IPS DF 6.9 (cell line): ENCODE measurements at regions not wholly inside any gene's neighbourhood (a gene's known extent, or its start where the extent isn't known, plus 50 kb on each side); places are given as distances from the start of the nearest gene placed in this dataset.

Source experiments
- DNase-seq: peaks from one replicate; pipeline ENCODE4 v3.0.0-alpha.2; 2013; ENCODE audit warnings: low read depth, low spot score
- H3K27ac ChIP-seq: one replicate; pipeline ENCODE4 v1.5.1; 2013; ENCODE audit warnings: low read length, control low read depth
- H3K27me3 ChIP-seq: 2 replicates; pipeline ENCODE4 v1.6.1; 2013; ENCODE audit warnings: mild to moderate bottlenecking, low read length; ENCODE audit not compliant: control insufficient read depth, insufficient read depth
- H3K36me3 ChIP-seq: 2 replicates; pipeline ENCODE4 v1.6.1; 2013; ENCODE audit warnings: low read length; ENCODE audit not compliant: control insufficient read depth, insufficient read depth
- H3K4me1 ChIP-seq: 2 replicates; pipeline ENCODE4 v1.6.1; 2013; ENCODE audit warnings: low read length; ENCODE audit not compliant: control insufficient read depth, insufficient read depth
- H3K4me3 ChIP-seq: 2 replicates; pipeline ENCODE4 v1.5.1; 2013; ENCODE audit warnings: mild to moderate bottlenecking, low read length
- H3K9me3 ChIP-seq: 2 replicates; pipeline ENCODE4 v1.6.1; 2013; ENCODE audit warnings: low read length, inconsistent platforms; ENCODE audit not compliant: control insufficient read depth, insufficient read depth
- WGBS: extraction: QIAGEN DNeasy Blood & Tissue Kit; methylation state at CpG from one replicate; pipeline ENCODE4 v1.1.7; 2013; ENCODE audit warnings: mixed read lengths, missing lambda C conversion rate; ENCODE audit not compliant: insufficient read length, insufficient coverage; 5-methylcytosine and 5-hydroxymethylcytosine counted together

DNA sequence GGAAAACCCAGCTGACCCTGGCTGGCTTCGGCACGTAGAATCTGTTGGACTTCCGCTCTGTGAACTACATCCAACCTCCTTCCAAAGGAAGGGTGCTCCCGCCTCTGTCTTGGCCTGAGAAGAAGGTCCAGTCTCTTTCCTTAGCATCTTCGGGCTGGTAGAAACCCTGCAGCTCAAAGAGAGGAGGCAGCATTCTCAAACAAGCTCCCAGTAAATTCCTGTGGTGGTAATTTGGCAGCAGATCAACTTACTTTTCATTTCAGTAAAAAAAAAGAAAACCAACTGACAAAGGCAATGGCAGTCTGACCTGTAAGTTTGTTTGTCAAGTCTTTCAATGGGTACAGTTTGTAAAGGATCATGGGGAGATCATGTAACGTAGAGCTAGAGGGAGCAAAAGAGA lies 176.7 kb downstream of the MED10 start:
- no peaks in the 10 kb centered on the region for H3K36me3 ChIP-seq
- no peak overlapping the region for H3K27ac ChIP-seq
- H3K27me3 ChIP-seq: no peaks in the 10 kb centered on the region
- WGBS: no CpG with 5 or more reads among the region's 6 CpGs
- no peak for DNase-seq
- no peaks in the 10 kb centered on the region for H3K9me3 ChIP-seq
- H3K4me3 ChIP-seq: no peak overlapping the region
- H3K4me1 ChIP-seq: peaks cover 4% of the 10 kb centered on the region

DNA sequence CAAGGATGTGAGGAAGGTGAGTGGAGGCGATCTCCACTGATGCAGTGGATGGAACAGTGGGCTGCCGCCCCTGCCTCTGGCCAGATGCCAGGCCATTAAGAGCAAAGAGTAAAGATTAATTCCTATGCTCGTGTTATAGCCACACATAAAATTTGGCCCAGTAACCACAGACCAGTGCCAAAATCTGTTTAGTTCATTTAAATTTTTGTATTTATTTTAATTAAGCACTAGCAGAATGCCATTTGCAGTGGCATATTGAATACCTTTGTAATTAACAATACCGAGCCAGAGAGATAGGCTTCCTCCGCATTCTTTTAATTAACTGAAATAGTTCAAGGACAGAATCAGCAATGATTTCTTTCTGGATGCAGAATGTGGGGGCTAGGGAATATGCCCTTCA lies 179.8 kb downstream of the MED10 start:
- Histone ChIP-seq H3K36me3 (no peaks in the 10 kb centered on the region), H3K27me3 (no peaks in the 10 kb centered on the region), H3K4me1 (peaks cover 4% of the 10 kb centered on the region; the same call in 1 of the 2 replicates), H3K9me3 (no peaks in the 10 kb centered on the region), H3K27ac (no peak overlapping the region), H3K4me3 (no peak overlapping the region)
- WGBS: no CpG with 5 or more reads among the region's 5 CpGs
- DNase-seq: no peak

DNA sequence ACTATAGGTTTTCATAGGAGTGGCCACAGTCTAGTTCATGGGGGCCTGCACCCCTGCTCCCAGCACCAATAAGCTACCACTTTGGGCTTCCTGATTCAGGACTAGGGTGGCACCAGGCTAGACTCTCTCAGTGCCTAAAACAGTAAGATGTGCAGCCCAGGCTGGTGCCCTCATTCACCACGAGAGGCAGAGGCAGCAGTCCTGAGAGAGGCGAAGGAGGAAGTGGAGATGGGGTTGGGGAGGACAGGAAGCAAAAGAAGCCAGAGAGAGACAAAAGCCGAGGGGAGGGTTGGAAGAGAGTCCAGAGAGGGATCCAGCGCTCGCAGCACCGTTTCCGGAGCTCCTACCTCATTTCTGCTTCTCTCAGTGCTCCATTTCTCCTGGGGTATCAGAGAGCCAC lies 180.9 kb downstream of the MED10 start:
- WGBS: no CpG with 5 or more reads among the region's 7 CpGs
- no peaks in the 10 kb centered on the region for H3K9me3 ChIP-seq
- no peak for DNase-seq
- peaks cover 1% of the 10 kb centered on the region; the same call in 1 of the 2 replicates for H3K4me1 ChIP-seq
- H3K4me3 ChIP-seq: no peak overlapping the region
- no peaks in the 10 kb centered on the region for H3K27me3 ChIP-seq
- H3K27ac ChIP-seq: no peak overlapping the region
- no peaks in the 10 kb centered on the region for H3K36me3 ChIP-seq

DNA sequence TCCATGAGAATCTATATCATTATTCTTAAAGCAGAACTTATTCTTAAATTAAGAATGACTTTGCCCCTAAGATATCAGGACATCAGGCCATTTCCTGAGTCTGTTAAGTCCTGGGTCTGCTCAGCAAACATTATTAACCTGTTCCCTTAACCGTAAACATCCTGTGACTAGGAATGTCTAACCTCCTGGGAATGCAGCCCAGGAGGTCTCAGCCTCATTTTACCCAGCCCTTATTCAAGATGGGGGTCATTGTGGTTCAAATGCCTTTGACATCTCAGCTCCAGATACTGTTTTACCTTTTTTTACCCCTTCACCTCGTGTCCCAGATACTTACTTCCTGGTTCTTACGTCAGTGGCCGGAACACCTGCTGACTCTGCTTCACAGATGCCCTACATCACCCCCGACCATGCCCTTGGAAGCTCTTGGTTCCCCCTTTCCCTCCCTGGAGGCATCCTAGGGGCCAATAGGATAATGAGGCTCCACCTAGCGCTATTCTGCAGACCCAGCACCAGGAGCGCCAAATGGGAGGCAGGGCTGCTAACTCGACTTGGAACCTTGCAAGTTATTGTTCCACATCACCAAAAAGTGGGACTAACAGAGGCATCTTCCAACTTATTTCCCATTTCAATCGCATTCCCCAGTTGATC lies 182.5 kb downstream of the MED10 start:
- H3K36me3 ChIP-seq: no peaks in the 10 kb centered on the region
- H3K27ac ChIP-seq: no peak overlapping the region
- H3K27me3 ChIP-seq: no peaks in the 10 kb centered on the region
- WGBS: no CpG with 5 or more reads among the region's 9 CpGs
- H3K4me3 ChIP-seq: no peak overlapping the region
- H3K9me3 ChIP-seq: no peaks in the 10 kb centered on the region
- no peak for DNase-seq
- 0 out of 2 replicates have a peak, but pooled peaks cover 1% of the 10 kb centered on the region for H3K4me1 ChIP-seq

DNA sequence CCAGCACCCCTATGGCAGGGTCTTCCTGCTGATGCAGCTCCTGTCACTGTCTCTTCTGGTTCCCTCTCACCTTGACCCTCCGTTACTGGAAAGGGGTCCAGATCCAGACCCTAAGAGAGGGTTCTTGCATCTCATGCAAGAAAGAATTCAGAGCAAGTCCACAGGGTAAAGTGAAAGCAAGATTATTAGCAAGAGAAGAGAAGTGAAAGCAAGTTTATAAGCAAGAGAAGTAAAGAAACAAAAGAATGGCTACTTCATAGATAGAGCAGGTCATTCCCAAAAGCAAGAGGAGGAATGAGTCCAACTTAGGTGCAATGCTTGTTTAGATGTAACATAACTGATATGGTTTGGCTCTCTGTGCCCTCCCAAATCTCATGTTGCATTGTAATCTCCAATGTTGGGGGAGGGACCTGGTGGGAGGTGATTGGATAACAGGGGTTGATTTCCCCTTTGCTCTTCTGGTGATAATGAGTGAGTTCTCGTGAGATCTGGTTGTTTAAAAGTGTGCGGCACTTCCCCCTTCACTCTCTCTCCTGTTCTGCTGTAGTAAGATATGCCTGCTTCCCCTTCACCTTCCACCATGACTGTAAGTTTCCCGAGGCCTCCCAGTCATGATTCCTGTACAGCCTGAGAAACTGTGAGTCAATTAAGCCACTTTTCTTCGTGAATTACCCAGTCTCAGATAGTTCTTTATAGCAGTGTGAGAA lies 183.3 kb downstream of the MED10 start:
- Histone ChIP-seq H3K27me3 (no peaks in the 10 kb centered on the region), H3K27ac (no peak overlapping the region), H3K9me3 (no peaks in the 10 kb centered on the region), H3K4me3 (no peak overlapping the region), H3K36me3 (no peaks in the 10 kb centered on the region), H3K4me1 (0 out of 2 replicates have a peak, but pooled peaks cover 1% of the 10 kb centered on the region)
- no peak for DNase-seq
- WGBS: no CpG with 5 or more reads among the region's 5 CpGs

DNA sequence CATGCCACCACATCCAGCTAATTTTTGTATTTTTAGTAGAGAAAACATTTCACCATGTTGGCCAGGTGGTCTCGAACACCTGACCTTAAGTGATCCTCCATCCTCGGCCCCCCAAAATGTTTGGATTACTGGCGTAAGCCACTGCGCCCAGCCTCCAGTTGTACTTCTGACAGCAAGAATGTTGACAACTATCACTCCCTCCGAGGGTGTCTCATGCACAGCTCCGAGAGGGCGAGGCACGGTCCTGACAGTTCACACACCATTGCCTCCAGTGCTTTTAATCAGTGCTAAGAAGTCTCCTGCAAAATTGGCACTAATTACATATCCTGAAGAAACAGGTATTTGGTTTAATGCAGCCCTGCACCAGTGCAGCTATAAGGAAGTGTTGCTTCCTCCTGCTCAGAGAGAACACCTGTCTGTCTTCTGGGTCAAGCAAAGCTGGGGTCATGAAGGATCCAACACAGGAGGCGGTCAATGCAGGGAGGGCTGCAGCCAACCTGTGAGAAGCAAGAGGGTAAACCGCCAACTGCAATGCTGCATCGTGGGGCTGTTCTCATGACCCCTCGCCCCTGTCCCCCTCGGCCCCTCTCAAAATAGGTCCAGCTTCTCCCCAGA lies 184.0 kb downstream of the MED10 start:
- no peak for DNase-seq

DNA sequence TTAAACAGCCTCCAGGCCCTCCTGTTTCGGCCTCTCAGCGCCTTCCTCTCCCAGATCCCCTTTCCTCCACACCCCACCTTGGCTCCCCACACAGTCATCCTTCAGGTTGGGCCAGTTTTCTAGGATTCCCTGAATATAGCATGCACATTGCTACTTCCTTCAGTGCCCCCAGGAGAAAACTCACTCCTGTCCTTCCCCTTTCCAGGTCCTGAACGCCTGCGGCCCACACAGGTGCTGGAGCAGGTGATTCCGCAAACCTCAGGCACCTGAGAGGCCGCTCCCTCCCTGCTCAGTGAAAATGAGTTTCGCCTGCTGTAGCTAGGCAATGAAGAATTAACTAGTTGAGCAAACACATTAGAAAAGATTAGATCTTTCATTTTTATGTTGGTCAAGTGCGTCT lies 185.0 kb downstream of the MED10 start:
- H3K4me1 ChIP-seq: 0 out of 2 replicates have a peak, but pooled peaks cover 1% of the 10 kb centered on the region
- WGBS: no CpG with 5 or more reads among the region's 8 CpGs
- no peak overlapping the region for H3K27ac ChIP-seq
- H3K9me3 ChIP-seq: no peaks in the 10 kb centered on the region
- no peaks in the 10 kb centered on the region for H3K27me3 ChIP-seq
- H3K36me3 ChIP-seq: no peaks in the 10 kb centered on the region
- DNase-seq: no peak
- H3K4me3 ChIP-seq: no peak overlapping the region

More for the DNA sequence above, 184.0 kb downstream of the MED10 start:
- H3K36me3 ChIP-seq: no peaks in the 10 kb centered on the region
- no peaks in the 10 kb centered on the region for H3K9me3 ChIP-seq
- no peaks in the 10 kb centered on the region for H3K27me3 ChIP-seq
- no peak overlapping the region for H3K27ac ChIP-seq
- no peak overlapping the region for H3K4me3 ChIP-seq
- H3K4me1 ChIP-seq: 0 out of 2 replicates have a peak, but pooled peaks cover 1% of the 10 kb centered on the region
- no CpG with 5 or more reads among the region's 13 CpGs for WGBS

DNA sequence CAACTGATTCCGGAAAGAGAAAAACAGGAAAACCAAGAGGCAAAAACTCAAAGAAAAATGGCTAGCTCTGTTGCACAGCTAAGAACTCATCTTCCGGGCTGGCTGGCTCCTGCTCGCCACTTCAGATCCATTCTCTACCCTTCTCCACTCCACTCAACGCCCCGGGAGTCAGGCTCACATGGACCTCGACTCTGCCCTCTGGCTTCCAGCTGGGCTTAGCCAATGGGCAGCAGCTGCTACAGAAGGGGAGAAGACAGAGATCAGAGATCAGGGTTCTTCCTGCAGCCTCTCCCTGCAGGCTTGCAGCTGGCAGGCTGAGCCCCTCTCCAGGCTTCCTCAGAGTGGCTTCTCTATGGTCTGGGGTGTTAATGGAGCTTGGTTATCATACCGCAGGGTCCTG lies 187.5 kb downstream of the MED10 start:
- H3K9me3 ChIP-seq: no peaks in the 10 kb centered on the region
- no peak overlapping the region for H3K27ac ChIP-seq
- no peaks in the 10 kb centered on the region for H3K36me3 ChIP-seq
- WGBS: no CpG with 5 or more reads among the region's 7 CpGs
- no peak overlapping the region for H3K4me3 ChIP-seq
- H3K4me1 ChIP-seq: 0 out of 2 replicates have a peak, but pooled peaks cover under 1% of the 10 kb centered on the region
- no peak for DNase-seq
- no peaks in the 10 kb centered on the region for H3K27me3 ChIP-seq

DNA sequence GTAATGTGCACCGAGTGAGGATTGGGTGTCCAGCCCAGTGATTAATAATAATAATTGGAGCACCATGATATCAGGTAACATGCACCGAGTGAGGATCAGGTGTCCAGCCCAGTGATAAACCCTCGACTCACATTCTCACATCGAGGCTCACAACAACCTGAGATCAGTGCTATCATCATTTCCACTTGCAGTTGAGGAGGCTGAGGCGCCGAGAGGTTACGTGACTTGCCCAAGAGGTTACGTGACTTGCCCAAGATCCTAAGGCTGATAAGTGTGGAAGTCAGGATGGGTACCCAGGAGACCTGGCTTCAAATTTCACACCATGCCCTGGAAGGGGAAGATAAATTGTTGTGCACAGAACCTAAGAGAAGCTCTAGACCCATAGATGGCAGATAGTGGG lies 189.4 kb downstream of the MED10 start:
- no peak for DNase-seq
- H3K27me3 ChIP-seq: no peaks in the 10 kb centered on the region
- no peaks in the 10 kb centered on the region for H3K36me3 ChIP-seq
- H3K4me1 ChIP-seq: no peaks in the 10 kb centered on the region
- WGBS: no CpG with 5 or more reads among the region's 8 CpGs
- no peaks in the 10 kb centered on the region for H3K9me3 ChIP-seq
- no peak overlapping the region for H3K4me3 ChIP-seq
- H3K27ac ChIP-seq: no peak overlapping the region

DNA sequence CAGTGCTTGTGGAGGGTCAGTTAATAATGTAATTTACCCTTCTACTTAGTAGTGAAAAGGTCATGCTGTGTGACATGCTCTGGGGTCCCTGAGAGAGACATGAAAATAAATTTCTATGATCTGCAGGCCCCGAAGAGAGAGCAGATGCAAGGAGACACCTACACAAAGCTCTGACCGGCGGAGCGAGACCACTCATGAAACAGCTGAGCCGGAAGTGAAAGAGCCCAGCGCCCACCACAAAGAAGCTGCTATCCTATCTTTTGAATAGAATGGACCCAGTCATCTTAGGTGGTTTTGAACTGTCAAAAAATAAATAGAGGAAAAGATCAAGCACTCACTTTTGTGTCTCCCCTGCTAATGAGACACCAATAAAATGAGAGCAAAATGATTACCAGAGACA lies 190.0 kb downstream of the MED10 start:
- no peaks in the 10 kb centered on the region for H3K9me3 ChIP-seq
- DNase-seq: no peak
- H3K36me3 ChIP-seq: no peaks in the 10 kb centered on the region
- H3K27ac ChIP-seq: no peak overlapping the region
- no peaks in the 10 kb centered on the region for H3K27me3 ChIP-seq
- no CpG with 5 or more reads among the region's 6 CpGs for WGBS
- no peaks in the 10 kb centered on the region for H3K4me1 ChIP-seq
- no peak overlapping the region for H3K4me3 ChIP-seq
